PFSK-1 (cell line): ENCODE measurements at regions not wholly inside any gene's neighbourhood (a gene's known extent, or its start where the extent isn't known, plus 50 kb on each side); places are given as distances from the start of the nearest gene placed in this dataset.

Experiments used
- FOXP2 ChIP-seq: optimal IDR thresholded peaks from 2 replicates; pipeline ENCODE3; 2011; ENCODE audit warnings: borderline replicate concordance, control low read depth, inconsistent platforms; ENCODE audit not compliant: insufficient read depth; ENCODE audit errors: extremely low read length, extremely low read depth
- POLR2AphosphoS5 ChIP-seq: IDR thresholded peaks from 2 replicates; pipeline ENCODE4 v1.6.1; 2012; ENCODE audit warnings: low read depth, mild to moderate bottlenecking, control low read depth, low read length, moderate library complexity
- SIN3A ChIP-seq: IDR thresholded peaks from 2 replicates; pipeline ENCODE4 v1.6.1; 2012; ENCODE audit warnings: mild to moderate bottlenecking, low read length, moderate library complexity, borderline replicate concordance; ENCODE audit not compliant: insufficient read depth
- TAF1 ChIP-seq: IDR thresholded peaks from 2 replicates; pipeline ENCODE4 v1.6.1; 2012; ENCODE audit warnings: low read length, control low read depth, borderline replicate concordance; ENCODE audit not compliant: insufficient read depth
- TF ChIP-seq, protein P1 (sequence below), 2 experiments: IDR thresholded peaks; 2 replicates each; pipeline versions ENCODE4 v1.6.1 to v1.8.0; 2011 to 2012; ENCODE audit warnings: low read depth in 2 of 2, low read length in 2 of 2, control low read depth in 1 of 2, inconsistent platforms in 1 of 2, mild to moderate bottlenecking in 1 of 2, moderate library complexity in 1 of 2; ENCODE audit not compliant: insufficient read depth in 1 of 2

GRCh38 chr22:48603621-48604320 lies 1223.9 kb downstream of the BRD1 start:
- TF ChIP-seq POLR2AphosphoS5, result no peak
- TF ChIP-seq, protein P1, sequence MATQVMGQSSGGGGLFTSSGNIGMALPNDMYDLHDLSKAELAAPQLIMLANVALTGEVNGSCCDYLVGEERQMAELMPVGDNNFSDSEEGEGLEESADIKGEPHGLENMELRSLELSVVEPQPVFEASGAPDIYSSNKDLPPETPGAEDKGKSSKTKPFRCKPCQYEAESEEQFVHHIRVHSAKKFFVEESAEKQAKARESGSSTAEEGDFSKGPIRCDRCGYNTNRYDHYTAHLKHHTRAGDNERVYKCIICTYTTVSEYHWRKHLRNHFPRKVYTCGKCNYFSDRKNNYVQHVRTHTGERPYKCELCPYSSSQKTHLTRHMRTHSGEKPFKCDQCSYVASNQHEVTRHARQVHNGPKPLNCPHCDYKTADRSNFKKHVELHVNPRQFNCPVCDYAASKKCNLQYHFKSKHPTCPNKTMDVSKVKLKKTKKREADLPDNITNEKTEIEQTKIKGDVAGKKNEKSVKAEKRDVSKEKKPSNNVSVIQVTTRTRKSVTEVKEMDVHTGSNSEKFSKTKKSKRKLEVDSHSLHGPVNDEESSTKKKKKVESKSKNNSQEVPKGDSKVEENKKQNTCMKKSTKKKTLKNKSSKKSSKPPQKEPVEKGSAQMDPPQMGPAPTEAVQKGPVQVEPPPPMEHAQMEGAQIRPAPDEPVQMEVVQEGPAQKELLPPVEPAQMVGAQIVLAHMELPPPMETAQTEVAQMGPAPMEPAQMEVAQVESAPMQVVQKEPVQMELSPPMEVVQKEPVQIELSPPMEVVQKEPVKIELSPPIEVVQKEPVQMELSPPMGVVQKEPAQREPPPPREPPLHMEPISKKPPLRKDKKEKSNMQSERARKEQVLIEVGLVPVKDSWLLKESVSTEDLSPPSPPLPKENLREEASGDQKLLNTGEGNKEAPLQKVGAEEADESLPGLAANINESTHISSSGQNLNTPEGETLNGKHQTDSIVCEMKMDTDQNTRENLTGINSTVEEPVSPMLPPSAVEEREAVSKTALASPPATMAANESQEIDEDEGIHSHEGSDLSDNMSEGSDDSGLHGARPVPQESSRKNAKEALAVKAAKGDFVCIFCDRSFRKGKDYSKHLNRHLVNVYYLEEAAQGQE (IDR thresholded peaks at IDR 0.05; ENCODE audit: insufficient read depth in 1 of 2, low read depth in 2 of 2, low read length in 2 of 2), result no peak
- no peak for TF ChIP-seq TAF1
- no peak for TF ChIP-seq FOXP2
- no peak for TF ChIP-seq SIN3A

- no peak for TF ChIP-seq SIN3A
- no peak for TF ChIP-seq POLR2AphosphoS5
- no peak for TF ChIP-seq TAF1
- TF ChIP-seq, protein P1 (IDR thresholded peaks at IDR 0.05; ENCODE audit: insufficient read depth in 1 of 2, low read depth in 2 of 2, low read length in 2 of 2), result no peak
- no peak for TF ChIP-seq FOXP2
These were observed 1224.7 kb downstream of the BRD1 start for GRCh38 chr22:48602805-48603518.

- TF ChIP-seq FOXP2 (no peak), TAF1 (no peak), SIN3A (no peak), POLR2AphosphoS5 (no peak)
- TF ChIP-seq, protein P1 (IDR thresholded peaks at IDR 0.05; ENCODE audit: insufficient read depth in 1 of 2, low read depth in 2 of 2, low read length in 2 of 2), result no peak
These were observed 1227.0 kb downstream of the BRD1 start for GRCh38 chr22:48600681-48601080.

DNA sequence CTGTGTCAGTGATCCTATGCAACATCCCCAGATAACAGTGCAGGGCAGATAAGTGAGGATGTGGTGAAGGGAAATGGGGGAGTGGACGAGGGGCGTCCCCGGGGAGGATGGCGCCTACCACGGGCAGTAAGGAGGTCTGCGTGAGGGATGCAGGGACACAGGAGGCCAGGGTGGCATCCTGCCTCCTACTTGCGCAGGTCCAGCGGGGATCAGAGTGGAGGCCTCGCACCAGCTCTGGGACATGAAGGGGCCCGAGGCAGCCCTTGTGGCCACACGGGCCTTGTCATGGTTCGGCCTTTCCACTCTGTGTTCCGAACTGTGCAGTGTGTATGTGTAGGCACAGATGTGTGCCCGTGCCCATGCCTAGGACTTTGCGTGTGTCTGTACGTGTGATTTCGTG lies 1227.5 kb downstream of the BRD1 start:
- TF ChIP-seq TAF1 (no peak), FOXP2 (no peak), SIN3A (no peak), POLR2AphosphoS5 (no peak)
- TF ChIP-seq, protein P1 (IDR thresholded peaks at IDR 0.05; ENCODE audit: insufficient read depth in 1 of 2, low read depth in 2 of 2, low read length in 2 of 2), result no peak

DNA sequence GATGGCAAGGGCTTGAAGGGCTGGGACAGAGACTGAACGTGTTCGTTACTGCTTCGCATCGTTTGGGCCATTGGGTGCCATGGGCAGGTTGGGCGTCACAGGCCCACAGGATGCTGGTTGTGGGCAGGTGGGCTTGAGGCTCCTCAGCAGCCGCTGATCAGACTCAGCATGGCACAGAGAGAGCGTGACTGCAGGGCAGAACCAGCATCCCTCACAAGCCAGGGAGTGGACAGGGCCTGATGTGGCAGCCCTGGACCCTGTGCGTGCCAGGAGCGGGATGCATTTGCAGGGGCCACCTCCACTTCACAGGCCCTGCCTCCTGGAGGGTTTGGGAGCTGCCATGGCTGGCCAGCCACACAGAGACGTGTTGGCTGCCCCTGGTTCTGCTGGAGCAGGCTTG lies 1228.3 kb downstream of the BRD1 start:
- TF ChIP-seq FOXP2, result no peak
- no peak for TF ChIP-seq SIN3A
- no peak for TF ChIP-seq POLR2AphosphoS5
- TF ChIP-seq TAF1, result no peak
- TF ChIP-seq, protein P1 (IDR thresholded peaks at IDR 0.05; ENCODE audit: insufficient read depth in 1 of 2, low read depth in 2 of 2, low read length in 2 of 2), result no peak
